SU-DHL-6 (cell line): ENCODE measurements at regions not wholly inside any gene's neighbourhood (a gene's known extent, or its start where the extent isn't known, plus 50 kb on each side); places are given as distances from the start of the nearest gene placed in this dataset.

Source experiments
- CTCF ChIP-seq: fragments of 200-600 bp; sonication (generic); IDR thresholded peaks from one replicate; pipeline ENCODE4 v1.5.1; 2017; ENCODE audit warnings: antibody characterized with exemption, mild to moderate bottlenecking, low read length, moderate library complexity; ENCODE audit not compliant: insufficient read depth, poor library complexity, severe bottlenecking
- EZH2phosphoT487 ChIP-seq: fragments of 200-600 bp; sonication (generic), shearing (Covaris generic); conservative IDR thresholded peaks from 2 replicates; pipeline ENCODE4 v1.6.1; 2018; ENCODE audit warnings: mild to moderate bottlenecking, antibody characterized with exemption, low read length, moderate library complexity, mixed read lengths

- TF ChIP-seq CTCF (no peak), EZH2phosphoT487 (no peak)
These were observed 146.0 kb upstream of the STMND1 start for GRCh38 chr6:16955899-16956298.
